ENCODE measurements at regions not wholly inside any gene's neighbourhood (a gene's known extent, or its start where the extent isn't known, plus 50 kb on each side); places are given as distances from the start of the nearest gene placed in this dataset.

DNA sequence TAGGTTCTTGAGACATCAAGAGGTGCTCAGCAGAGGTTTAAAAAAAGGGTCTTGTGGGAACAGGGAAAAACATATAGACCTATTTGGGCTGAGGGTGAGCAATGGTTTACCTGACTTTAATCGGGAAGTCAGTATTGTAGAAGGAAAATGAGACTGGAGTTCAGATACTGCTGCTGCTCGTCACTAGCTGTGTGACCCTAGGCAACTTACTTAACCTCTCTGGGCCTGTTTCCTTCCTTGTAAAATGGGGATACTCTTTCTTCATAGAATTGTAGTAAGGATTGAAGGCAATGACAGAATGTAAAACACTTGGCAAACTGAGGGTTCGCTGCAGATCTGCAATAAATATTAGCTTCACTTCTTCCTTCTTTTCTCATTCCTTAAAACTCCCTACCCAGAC is 327.5 kb upstream of the PROK2 start:
- TF ChIP-seq, protein P1, sequence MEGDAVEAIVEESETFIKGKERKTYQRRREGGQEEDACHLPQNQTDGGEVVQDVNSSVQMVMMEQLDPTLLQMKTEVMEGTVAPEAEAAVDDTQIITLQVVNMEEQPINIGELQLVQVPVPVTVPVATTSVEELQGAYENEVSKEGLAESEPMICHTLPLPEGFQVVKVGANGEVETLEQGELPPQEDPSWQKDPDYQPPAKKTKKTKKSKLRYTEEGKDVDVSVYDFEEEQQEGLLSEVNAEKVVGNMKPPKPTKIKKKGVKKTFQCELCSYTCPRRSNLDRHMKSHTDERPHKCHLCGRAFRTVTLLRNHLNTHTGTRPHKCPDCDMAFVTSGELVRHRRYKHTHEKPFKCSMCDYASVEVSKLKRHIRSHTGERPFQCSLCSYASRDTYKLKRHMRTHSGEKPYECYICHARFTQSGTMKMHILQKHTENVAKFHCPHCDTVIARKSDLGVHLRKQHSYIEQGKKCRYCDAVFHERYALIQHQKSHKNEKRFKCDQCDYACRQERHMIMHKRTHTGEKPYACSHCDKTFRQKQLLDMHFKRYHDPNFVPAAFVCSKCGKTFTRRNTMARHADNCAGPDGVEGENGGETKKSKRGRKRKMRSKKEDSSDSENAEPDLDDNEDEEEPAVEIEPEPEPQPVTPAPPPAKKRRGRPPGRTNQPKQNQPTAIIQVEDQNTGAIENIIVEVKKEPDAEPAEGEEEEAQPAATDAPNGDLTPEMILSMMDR (IDR thresholded peaks at IDR 0.05) = no peak
- TF ChIP-seq POLR2A (IDR thresholded peaks at IDR 0.05) = no peak

Data from testis (tissue), 2 donors.